H1 (cell line): ENCODE measurements at regions not wholly inside any gene's neighbourhood (a gene's known extent, or its start where the extent isn't known, plus 50 kb on each side); places are given as distances from the start of the nearest gene placed in this dataset.

ENCODE experiments used
- CTCF ChIA-PET: fragments of 300-600 bp; sonication (Branson Sonifier 250); formaldehyde crosslinking; loops from one replicate; lab custom pipeline; 2021; ENCODE audit not compliant: partially characterized antibody; lab: Charles Lee
- POLR2A ChIA-PET: fragments of 300-600 bp; sonication (Branson Sonifier 250); formaldehyde crosslinking; loops from one replicate; lab custom pipeline; 2021; ENCODE audit warnings: inconsistent platforms; ENCODE audit not compliant: partially characterized antibody; lab: Charles Lee
- DNase-seq, 2 experiments: peaks; one replicate each; pipeline versions ENCODE4 v3.0.0 to v3.0.0-alpha.2; 2010 to 2022; ENCODE audit warnings: low spot score in 2 of 2, low read depth in 1 of 2, mixed read lengths in 1 of 2
- FAIRE-seq: peaks from 2 replicates; lab custom pipeline; 2011; peaks lifted over from hg19 to GRCh38; lab: Jason Lieb, UNC
- H2AFZ ChIP-seq: 2 replicates; pipeline ENCODE4 v1.8.1; 2012; ENCODE audit warnings: low read length, inconsistent platforms
- H2AK5ac ChIP-seq: 2 replicates; pipeline ENCODE4 v1.6.1; 2013; ENCODE audit warnings: low read depth, low read length
- H2BK120ac ChIP-seq: replicated peaks from 2 replicates; pipeline ENCODE3; 2013; ENCODE audit warnings: low read depth, low read length, inconsistent platforms
- H2BK12ac ChIP-seq: 2 replicates; pipeline ENCODE4 v1.6.1; 2013; ENCODE audit warnings: low read depth, low read length
- H2BK15ac ChIP-seq: 2 replicates; pipeline ENCODE4 v1.6.1; 2013; ENCODE audit warnings: low read length
- H2BK20ac ChIP-seq: 2 replicates; pipeline ENCODE4 v1.6.1; 2013; ENCODE audit warnings: low read length
- H2BK5ac ChIP-seq: 2 replicates; pipeline ENCODE4 v1.6.1; 2013; ENCODE audit warnings: low read depth, low read length
- H3K14ac ChIP-seq: 2 replicates; pipeline ENCODE4 v1.6.1; 2013; ENCODE audit warnings: inconsistent platforms; ENCODE audit not compliant: insufficient read length
- H3K18ac ChIP-seq: 2 replicates; pipeline ENCODE4 v1.6.1; 2013; ENCODE audit warnings: low read length; ENCODE audit errors: extremely low read depth
- H3K23ac ChIP-seq: 2 replicates; pipeline ENCODE4 v1.6.1; 2013; ENCODE audit warnings: inconsistent platforms; ENCODE audit not compliant: insufficient read length
- H3K23me2 ChIP-seq: 2 replicates; pipeline ENCODE4 v1.6.1; 2013; ENCODE audit warnings: low read depth, low read length
- H3K27ac ChIP-seq: 2 replicates; pipeline ENCODE4 v1.6.1; 2011; ENCODE audit warnings: low read depth, low read length, inconsistent platforms
- H3K27me3 ChIP-seq, 4 experiments: replicated peaks in 1 of 4; 1 replicate in 1 of 4; 2 replicates in 3 of 4; pipeline versions ENCODE4 v1.6.1 to v1.8.1; 2011 to 2013; ENCODE audit warnings: low read length in 3 of 4, mild to moderate bottlenecking in 3 of 4, inconsistent platforms in 2 of 4, mixed read lengths in 2 of 4, moderate library complexity in 1 of 4; ENCODE audit not compliant: control insufficient read depth in 3 of 4, insufficient read depth in 3 of 4; ENCODE audit errors: extremely low read depth in 1 of 4
- H3K36me3 ChIP-seq, 4 experiments: 2 replicates each; pipeline versions ENCODE4 v1.6.1 to v1.8.1; 2011 to 2013; ENCODE audit warnings: mild to moderate bottlenecking in 4 of 4, low read length in 3 of 4, moderate library complexity in 2 of 4, control low read depth in 1 of 4, inconsistent platforms in 1 of 4; ENCODE audit not compliant: insufficient read depth in 4 of 4, control insufficient read depth in 2 of 4
- H3K4ac ChIP-seq: replicated peaks from 2 replicates; pipeline ENCODE3; 2013; ENCODE audit warnings: low read length, low read depth, mixed read lengths, inconsistent platforms; ENCODE audit not compliant: insufficient read length
- H3K4me1 ChIP-seq, 4 experiments: replicated peaks in 1 of 4; 1 replicate in 1 of 4; 2 replicates in 3 of 4; pipeline versions ENCODE4 v1.6.1 to v1.8.1; 2011 to 2013; ENCODE audit warnings: low read length in 3 of 4, inconsistent platforms in 2 of 4, mixed read lengths in 1 of 4; ENCODE audit not compliant: insufficient read depth in 4 of 4, control insufficient read depth in 3 of 4
- H3K4me2 ChIP-seq, 2 experiments: 2 replicates each; pipeline versions ENCODE4 v1.6.1 to v1.8.1; 2011 to 2013; ENCODE audit warnings: low read depth in 2 of 2, low read length in 2 of 2, control low read depth in 1 of 2, inconsistent platforms in 1 of 2, mild to moderate bottlenecking in 1 of 2; ENCODE audit not compliant: insufficient read depth in 1 of 2
- H3K4me3 ChIP-seq, 4 experiments: fragments of 200-600, 300-600 bp in 1 of 4; sonication (generic), shearing (Covaris generic), sonication (Bioruptor Twin) in 1 of 4; 2 replicates each; pipeline versions ENCODE4 v1.5.1 to v1.8.1; 2011 to 2016; ENCODE audit warnings: low read length in 4 of 4, low read depth in 3 of 4, control low read depth in 2 of 4, inconsistent platforms in 2 of 4, mild to moderate bottlenecking in 2 of 4, mixed read lengths in 1 of 4, moderate library complexity in 1 of 4; ENCODE audit not compliant: insufficient read depth in 2 of 4; ENCODE audit errors: extremely low read depth in 1 of 4
- H3K56ac ChIP-seq: replicated peaks from 2 replicates; pipeline ENCODE3; 2013; ENCODE audit warnings: low read depth, mild to moderate bottlenecking, mixed read lengths, low read length, inconsistent platforms; ENCODE audit not compliant: insufficient read length
- H3K79me1 ChIP-seq: 2 replicates; pipeline ENCODE4 v1.6.1; 2013; ENCODE audit warnings: low read depth, low read length, control low read depth
- H3K79me2 ChIP-seq, 2 experiments: 2 replicates each; pipeline versions ENCODE4 v1.6.1 to v1.8.1; 2012 to 2013; ENCODE audit warnings: low read length in 2 of 2, mild to moderate bottlenecking in 2 of 2, inconsistent platforms in 1 of 2; ENCODE audit not compliant: insufficient read depth in 2 of 2, control insufficient read depth in 1 of 2
- H3K9ac ChIP-seq, 4 experiments: replicated peaks in 1 of 4; 1 replicate in 1 of 4; 2 replicates in 3 of 4; pipeline versions ENCODE4 v1.6.1 to v1.8.1; 2011 to 2013; ENCODE audit warnings: low read depth in 3 of 4, low read length in 3 of 4, control low read depth in 2 of 4, mild to moderate bottlenecking in 2 of 4, moderate library complexity in 2 of 4, inconsistent platforms in 1 of 4; ENCODE audit errors: extremely low read depth in 1 of 4
- H3K9me3 ChIP-seq, 2 experiments: 2 replicates each; pipeline versions ENCODE4 v1.6.1 to v1.8.1; 2012 to 2013; ENCODE audit warnings: mild to moderate bottlenecking in 2 of 2, moderate library complexity in 2 of 2, control low read depth in 1 of 2, inconsistent platforms in 1 of 2, low read depth in 1 of 2, low read length in 1 of 2, mixed read lengths in 1 of 2; ENCODE audit not compliant: insufficient read depth in 2 of 2
- H4K20me1 ChIP-seq, 2 experiments: replicated peaks in 1 of 2; 2 replicates each; pipeline versions ENCODE3 to v1.8.1; 2011 to 2013; ENCODE audit warnings: inconsistent platforms in 2 of 2, low read length in 2 of 2, mild to moderate bottlenecking in 1 of 2; ENCODE audit not compliant: insufficient read depth in 2 of 2, control insufficient read depth in 1 of 2
- H4K5ac ChIP-seq: 2 replicates; pipeline ENCODE4 v1.6.1; 2013; ENCODE audit warnings: low read length, low read depth, mixed read lengths, inconsistent platforms; ENCODE audit not compliant: insufficient read length
- H4K8ac ChIP-seq: 2 replicates; pipeline ENCODE4 v1.8.0; 2013; ENCODE audit warnings: mild to moderate bottlenecking, moderate library complexity, low read length, inconsistent platforms; ENCODE audit not compliant: insufficient read depth; ENCODE audit errors: extremely low read depth
- H4K91ac ChIP-seq: replicated peaks from 2 replicates; pipeline ENCODE3; 2013; ENCODE audit warnings: low read length, mixed read lengths, inconsistent platforms; ENCODE audit not compliant: insufficient read length
- NANOG ChIP-seq: IDR thresholded peaks from 2 replicates; pipeline ENCODE4 v1.6.1; 2011; ENCODE audit warnings: low read length, low read depth, mild to moderate bottlenecking, inconsistent platforms; ENCODE audit not compliant: insufficient read depth, poor library complexity, severe bottlenecking
- WGBS, 2 experiments: shearing (Covaris generic) in 1 of 2; methylation state at CpG; one replicate each; pipeline versions ENCODE4 v1.1.6 to v1.1.7; 2013 to 2015; ENCODE audit warnings: low lambda C conversion rate in 2 of 2, mixed read lengths in 2 of 2, inconsistent platforms in 1 of 2, low coverage in 1 of 2, missing lambda C conversion rate in 1 of 2; ENCODE audit not compliant: insufficient replicate concordance in 2 of 2, insufficient coverage in 1 of 2, insufficient read length in 1 of 2; ENCODE audit errors: extremely low coverage in 1 of 2, missing lambda C conversion rate in 1 of 2; 5-methylcytosine and 5-hydroxymethylcytosine counted together

- H4K5ac ChIP-seq = no peak overlapping the region
- H2BK15ac ChIP-seq = no peak overlapping the region
- no peak overlapping the region for H3K23ac ChIP-seq
- H3K9ac ChIP-seq = no peak overlapping the region
- H2BK120ac ChIP-seq = no peak overlapping the region
- no peak overlapping the region for H2AFZ ChIP-seq
- no peak overlapping the region for H2BK20ac ChIP-seq
- H3K27ac ChIP-seq = no peak overlapping the region
- H4K20me1 ChIP-seq = no peaks in the 10 kb centered on the region
- no peaks in the 10 kb centered on the region for H3K27me3 ChIP-seq
- H3K79me1 ChIP-seq = no peaks in the 10 kb centered on the region
- FAIRE-seq (no peak), DNase-seq (no peak)
- H3K4me1 ChIP-seq = no peaks in the 10 kb centered on the region
- H3K18ac ChIP-seq = no peak overlapping the region
- H3K79me2 ChIP-seq = no peaks in the 10 kb centered on the region
- no peak overlapping the region for H4K8ac ChIP-seq
- no peak overlapping the region for H3K4me3 ChIP-seq
- no peaks in the 10 kb centered on the region for H3K23me2 ChIP-seq
- no peak overlapping the region for H3K4me2 ChIP-seq
- H3K36me3 ChIP-seq = no peaks in the 10 kb centered on the region
- no peaks in the 10 kb centered on the region for H3K9me3 ChIP-seq
- H3K4ac ChIP-seq = no peak overlapping the region
- CTCF ChIA-PET = no interaction called here
- no peak overlapping the region for H3K14ac ChIP-seq
- H2AK5ac ChIP-seq = no peak overlapping the region
- H3K56ac ChIP-seq = no peak overlapping the region
- no peak overlapping the region for H4K91ac ChIP-seq
- POLR2A ChIA-PET = no interaction called here
- H2BK12ac ChIP-seq = no peak overlapping the region
- H2BK5ac ChIP-seq = no peak overlapping the region
- 93% methylated on average over 1 of the region's 1 CpG; no CpG with 5 or more reads in 1 of the 2 experiments for WGBS, 2 experiments
- TF ChIP-seq NANOG = no peak
These were observed 404.5 kb upstream of the HSF2 start for GRCh38 chr6:121994919-121995318.
